ENCODE measurements at regions not wholly inside any gene's neighbourhood (a gene's known extent, or its start where the extent isn't known, plus 50 kb on each side); places are given as distances from the start of the nearest gene placed in this dataset.

DNA sequence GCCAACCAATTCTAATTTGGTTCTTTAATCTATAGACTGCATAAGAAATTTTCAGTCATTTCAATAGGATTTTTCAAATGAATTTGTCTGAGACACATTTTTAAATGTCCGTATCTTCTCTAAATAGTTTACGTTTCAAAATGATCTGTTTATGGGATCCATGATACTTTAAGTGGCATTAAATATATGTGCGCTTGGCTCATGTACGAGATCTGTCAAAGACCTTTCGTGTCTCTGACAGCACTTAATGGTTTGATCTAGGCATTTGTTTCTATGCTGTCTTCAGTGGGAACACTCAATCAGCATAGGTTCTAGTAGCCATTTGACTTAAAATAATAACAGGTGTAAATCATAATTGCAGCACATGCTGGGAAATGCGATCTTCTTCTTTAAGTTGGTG is 731.0 kb downstream of the CENPC start:
- TF ChIP-seq TEAD4 (IDR thresholded peaks at IDR 0.05) (no peak), CEBPB (IDR thresholded peaks at IDR 0.05) (no peak), EP300 (IDR thresholded peaks at IDR 0.05; ENCODE audit: borderline replicate concordance) (no peak), NFIC (IDR thresholded peaks at IDR 0.05) (no peak), ZBTB7A (IDR thresholded peaks at IDR 0.05; ENCODE audit: low read depth) (no peak), TAF1 (IDR thresholded peaks at IDR 0.05; ENCODE audit: low read depth) (no peak), CREB1 (IDR thresholded peaks at IDR 0.05; ENCODE audit: low read depth) (no peak), EGR1 (IDR thresholded peaks at IDR 0.05) (no peak), TCF12 (IDR thresholded peaks at IDR 0.05; ENCODE audit: low read depth) (no peak), FOXM1 (IDR thresholded peaks at IDR 0.05; ENCODE audit: borderline replicate concordance, low read depth) (no peak), YY1 (IDR thresholded peaks at IDR 0.05; ENCODE audit: low read depth) (no peak), RAD21 (IDR thresholded peaks at IDR 0.05; ENCODE audit: low read depth) (no peak)
- TF ChIP-seq, protein P1, sequence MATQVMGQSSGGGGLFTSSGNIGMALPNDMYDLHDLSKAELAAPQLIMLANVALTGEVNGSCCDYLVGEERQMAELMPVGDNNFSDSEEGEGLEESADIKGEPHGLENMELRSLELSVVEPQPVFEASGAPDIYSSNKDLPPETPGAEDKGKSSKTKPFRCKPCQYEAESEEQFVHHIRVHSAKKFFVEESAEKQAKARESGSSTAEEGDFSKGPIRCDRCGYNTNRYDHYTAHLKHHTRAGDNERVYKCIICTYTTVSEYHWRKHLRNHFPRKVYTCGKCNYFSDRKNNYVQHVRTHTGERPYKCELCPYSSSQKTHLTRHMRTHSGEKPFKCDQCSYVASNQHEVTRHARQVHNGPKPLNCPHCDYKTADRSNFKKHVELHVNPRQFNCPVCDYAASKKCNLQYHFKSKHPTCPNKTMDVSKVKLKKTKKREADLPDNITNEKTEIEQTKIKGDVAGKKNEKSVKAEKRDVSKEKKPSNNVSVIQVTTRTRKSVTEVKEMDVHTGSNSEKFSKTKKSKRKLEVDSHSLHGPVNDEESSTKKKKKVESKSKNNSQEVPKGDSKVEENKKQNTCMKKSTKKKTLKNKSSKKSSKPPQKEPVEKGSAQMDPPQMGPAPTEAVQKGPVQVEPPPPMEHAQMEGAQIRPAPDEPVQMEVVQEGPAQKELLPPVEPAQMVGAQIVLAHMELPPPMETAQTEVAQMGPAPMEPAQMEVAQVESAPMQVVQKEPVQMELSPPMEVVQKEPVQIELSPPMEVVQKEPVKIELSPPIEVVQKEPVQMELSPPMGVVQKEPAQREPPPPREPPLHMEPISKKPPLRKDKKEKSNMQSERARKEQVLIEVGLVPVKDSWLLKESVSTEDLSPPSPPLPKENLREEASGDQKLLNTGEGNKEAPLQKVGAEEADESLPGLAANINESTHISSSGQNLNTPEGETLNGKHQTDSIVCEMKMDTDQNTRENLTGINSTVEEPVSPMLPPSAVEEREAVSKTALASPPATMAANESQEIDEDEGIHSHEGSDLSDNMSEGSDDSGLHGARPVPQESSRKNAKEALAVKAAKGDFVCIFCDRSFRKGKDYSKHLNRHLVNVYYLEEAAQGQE (IDR thresholded peaks at IDR 0.05; ENCODE audit: low read depth): no peak
- TF ChIP-seq, protein P2, sequence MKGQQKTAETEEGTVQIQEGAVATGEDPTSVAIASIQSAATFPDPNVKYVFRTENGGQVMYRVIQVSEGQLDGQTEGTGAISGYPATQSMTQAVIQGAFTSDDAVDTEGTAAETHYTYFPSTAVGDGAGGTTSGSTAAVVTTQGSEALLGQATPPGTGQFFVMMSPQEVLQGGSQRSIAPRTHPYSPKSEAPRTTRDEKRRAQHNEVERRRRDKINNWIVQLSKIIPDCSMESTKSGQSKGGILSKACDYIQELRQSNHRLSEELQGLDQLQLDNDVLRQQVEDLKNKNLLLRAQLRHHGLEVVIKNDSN (IDR thresholded peaks at IDR 0.05): no peak

- TF ChIP-seq YY1 (IDR thresholded peaks at IDR 0.05; ENCODE audit: low read depth): no peak
These were observed 739.7 kb downstream of the CENPC start for GRCh38 chr4:66805582-66805981.

DNA sequence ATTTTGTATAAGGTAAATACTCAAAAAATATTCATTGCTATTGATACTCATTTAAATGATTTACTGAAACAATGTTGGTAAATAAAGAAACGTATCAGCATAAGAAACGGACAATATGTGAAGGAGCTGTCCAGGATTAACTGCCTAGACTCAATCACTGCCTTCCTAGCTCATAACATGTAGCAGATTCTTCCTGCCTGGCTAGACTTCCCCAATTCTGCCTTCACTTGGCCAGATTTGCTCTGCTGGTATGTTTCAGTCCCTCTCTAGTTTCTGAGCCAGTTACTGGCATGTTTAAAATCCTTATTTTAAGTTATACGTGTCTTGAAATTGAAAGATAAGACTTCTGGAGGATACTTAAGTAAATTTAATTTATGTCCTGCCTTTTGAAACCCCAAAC is 740.3 kb downstream of the CENPC start:
- TF ChIP-seq, protein P1 (IDR thresholded peaks at IDR 0.05; ENCODE audit: low read depth): peak; percentile 33; the same call in 1 of the 2 replicates
- no peak for TF ChIP-seq CEBPB (IDR thresholded peaks at IDR 0.05)

DNA sequence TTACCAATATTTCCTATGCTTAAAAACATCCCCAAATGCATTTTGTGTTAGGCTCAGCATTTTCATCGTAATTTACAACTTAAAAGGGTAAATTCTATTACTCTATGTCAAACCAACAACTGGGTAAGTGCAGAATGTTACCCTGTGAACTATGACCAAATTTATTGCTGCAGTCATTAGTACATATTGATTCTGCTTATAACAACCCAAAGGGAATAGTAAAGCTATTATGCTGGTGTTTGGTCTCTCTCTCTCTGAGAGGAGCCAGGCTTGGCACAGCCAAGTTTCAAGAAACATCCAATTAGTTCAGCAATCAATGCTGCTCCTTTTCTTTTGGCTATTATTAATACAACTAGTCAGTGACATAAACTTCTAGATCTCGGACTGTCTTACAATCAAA is 747.7 kb downstream of the CENPC start:
- TF ChIP-seq, protein P2 (IDR thresholded peaks at IDR 0.05): no peak
- TF ChIP-seq ZBTB7A (IDR thresholded peaks at IDR 0.05; ENCODE audit: low read depth) (no peak), CEBPB (IDR thresholded peaks at IDR 0.05) (no peak), TCF12 (IDR thresholded peaks at IDR 0.05; ENCODE audit: low read depth) (no peak), EP300 (IDR thresholded peaks at IDR 0.05; ENCODE audit: borderline replicate concordance) (no peak), NFIC (IDR thresholded peaks at IDR 0.05) (no peak), FOXM1 (IDR thresholded peaks at IDR 0.05; ENCODE audit: borderline replicate concordance, low read depth) (no peak), EGR1 (IDR thresholded peaks at IDR 0.05) (no peak), CREB1 (IDR thresholded peaks at IDR 0.05; ENCODE audit: low read depth) (no peak)

DNA sequence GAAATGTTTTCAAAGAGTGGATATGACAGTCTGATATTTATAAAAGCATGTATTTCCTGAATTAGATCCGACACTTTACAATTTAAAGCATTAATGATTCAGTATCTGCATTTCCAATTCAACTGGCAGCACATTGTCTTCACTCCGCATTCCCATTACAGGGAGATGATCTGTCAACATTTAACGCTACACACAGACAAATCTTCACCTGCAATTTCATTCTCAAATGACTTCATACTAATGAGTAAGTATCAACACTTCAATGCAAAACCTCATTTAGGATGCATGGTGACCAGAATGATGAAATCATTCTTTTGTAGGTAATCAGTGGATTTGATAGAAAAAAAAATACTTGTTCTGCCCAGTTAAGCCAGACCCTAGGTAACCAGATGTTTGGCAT is 749.6 kb downstream of the CENPC start:
- TF ChIP-seq, protein P2 (IDR thresholded peaks at IDR 0.05): no peak
- TF ChIP-seq, protein P1 (IDR thresholded peaks at IDR 0.05; ENCODE audit: low read depth): no peak
- no peak for TF ChIP-seq TAF1 (IDR thresholded peaks at IDR 0.05; ENCODE audit: low read depth)
- no peak for TF ChIP-seq NFIC (IDR thresholded peaks at IDR 0.05)
- TF ChIP-seq RAD21 (IDR thresholded peaks at IDR 0.05; ENCODE audit: low read depth): no peak
- TF ChIP-seq CEBPB (IDR thresholded peaks at IDR 0.05): no peak
- no peak for TF ChIP-seq CREB1 (IDR thresholded peaks at IDR 0.05; ENCODE audit: low read depth)
- no peak for TF ChIP-seq YY1 (IDR thresholded peaks at IDR 0.05; ENCODE audit: low read depth)
- TF ChIP-seq EGR1 (IDR thresholded peaks at IDR 0.05): no peak
- TF ChIP-seq ZBTB7A (IDR thresholded peaks at IDR 0.05; ENCODE audit: low read depth): no peak
